ENCODE measurements at regions not wholly inside any gene's neighbourhood (a gene's known extent, or its start where the extent isn't known, plus 50 kb on each side); places are given as distances from the start of the nearest gene placed in this dataset.

DNA sequence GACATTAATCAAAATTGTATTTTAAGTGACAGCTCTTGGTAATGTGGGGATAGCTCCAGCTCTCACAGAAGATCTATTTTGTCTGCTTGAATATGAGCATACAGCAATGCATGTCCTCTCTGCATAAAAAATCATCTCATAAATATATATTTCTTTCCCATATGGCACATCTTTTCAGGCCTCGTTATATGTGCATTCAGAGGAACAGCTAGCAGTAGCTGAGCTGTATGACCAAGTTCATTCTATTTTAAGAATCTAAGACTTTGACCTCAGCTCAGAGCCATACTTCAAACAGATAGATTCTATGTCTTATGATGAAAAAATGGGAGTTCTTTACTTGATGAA is 487.2 kb downstream of the ARHGEF28 start:
- H3K4me2 ChIP-seq (ENCODE audit: insufficient read depth, low read length) = no peak overlapping the region
- DNase-seq (ENCODE audit: low read depth, low spot score) (no peak), FAIRE-seq (no peak)
- H3K4me3 ChIP-seq (replicated peaks in 1 of 3; ENCODE audit: insufficient read depth in 1 of 3, low read depth in 1 of 3, low read length in 3 of 3) = no peak overlapping the region
- no peak overlapping the region for H3K9ac ChIP-seq (replicated peaks; ENCODE audit: extremely low read depth, insufficient read depth, low read length)
- no peaks in the 10 kb centered on the region for H3K36me3 ChIP-seq (ENCODE audit: control insufficient read depth in 2 of 2, extremely low read depth in 1 of 2, insufficient read depth in 2 of 2, low read length in 2 of 2)
- H3K9me1 ChIP-seq (replicated peaks; ENCODE audit: control insufficient read depth, extremely low read depth, insufficient read depth, low read length) = no peaks in the 10 kb centered on the region
- intact Hi-C loops (cut with micrococcal nuclease) (no loop called here), dilution Hi-C loops (cut with MboI; ENCODE audit: extremely low pct_ligation_motif_present, low sequenced_read_pairs) (no loop called here)
- peaks cover 0 to 2% of the 10 kb centered on the region in 2 experiments for H3K27me3 ChIP-seq (ENCODE audit: control insufficient read depth in 2 of 2, insufficient read depth in 2 of 2, low read length in 2 of 2)
- no TSS peak for BruUV-seq (replicated peaks)
- H3K4me1 ChIP-seq (ENCODE audit: control insufficient read depth, extremely low read depth, insufficient read depth, low read length) = no peaks in the 10 kb centered on the region
- CTCF ChIA-PET = interaction anchor here (2.4 kb wide), 1 partner anchor 14 kb away, joined by 8 read pairs; no protein-coding TSS in a partner anchor
- H4K20me1 ChIP-seq (replicated peaks; ENCODE audit: control insufficient read depth, extremely low read depth, insufficient read depth, low read length) = no peaks in the 10 kb centered on the region
- POLR2A ChIA-PET = no interaction called here
- TF ChIP-seq POLR2AphosphoS5 (IDR thresholded peaks at IDR 0.05; ENCODE audit: insufficient read depth, low read depth, low read length) = no peak
- no peak for TF ChIP-seq FOS (IDR thresholded peaks at IDR 0.05; ENCODE audit: borderline replicate concordance, insufficient read depth, low read length)
- no peak for TF ChIP-seq MYC (IDR thresholded peaks at IDR 0.05; ENCODE audit: low read depth, low read length)
- no peaks in the 10 kb centered on the region for H3K9me3 ChIP-seq (replicated peaks; ENCODE audit: control insufficient read depth, insufficient read depth, low read length)
- no peak overlapping the region for H2AFZ ChIP-seq (ENCODE audit: low read depth, low read length)
- no peak overlapping the region for H3K27ac ChIP-seq (ENCODE audit: insufficient read depth, low read depth, low read length)
- H3K79me2 ChIP-seq (ENCODE audit: control insufficient read depth, insufficient read depth, low read length) = no peaks in the 10 kb centered on the region

DNA sequence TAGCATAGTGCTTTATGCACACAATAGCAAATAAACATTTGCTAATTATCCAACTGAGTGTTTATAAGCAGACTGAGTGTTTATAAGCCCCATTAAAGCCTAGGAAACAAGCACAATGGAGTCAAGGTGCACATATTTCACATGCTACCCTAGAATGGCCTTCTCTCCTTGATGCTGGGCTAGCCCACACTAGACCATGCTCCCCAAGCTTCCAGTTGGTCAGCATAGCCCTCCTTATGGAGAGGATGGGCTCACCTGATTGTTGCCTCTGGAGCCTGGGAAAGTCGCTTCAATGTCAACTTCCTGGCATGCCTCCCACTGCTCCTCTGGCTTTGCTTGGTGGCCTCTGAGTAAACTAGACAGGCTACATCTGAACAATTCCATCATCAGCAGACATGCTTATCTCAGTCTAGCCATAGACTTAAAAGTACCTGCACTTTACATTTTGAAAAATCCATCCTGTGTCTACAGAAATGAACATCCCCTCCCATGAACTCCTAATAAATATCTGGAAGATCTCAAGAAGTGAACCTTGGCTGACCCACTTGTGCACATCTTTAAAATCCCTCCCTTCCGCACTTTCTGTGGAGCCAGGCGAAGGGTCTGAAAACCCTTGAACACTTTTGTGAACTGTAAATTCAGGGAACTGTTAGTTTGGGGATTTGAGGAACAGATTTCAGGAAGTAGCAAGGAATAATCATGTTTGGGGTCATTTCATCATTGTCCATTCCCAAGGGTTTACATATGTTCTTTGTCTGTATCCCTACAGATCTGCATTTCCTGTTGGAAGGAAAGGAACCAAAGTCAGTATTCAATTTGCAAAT is 486.6 kb downstream of the ARHGEF28 start:
- no peak overlapping the region for H3K27ac ChIP-seq (ENCODE audit: insufficient read depth, low read depth, low read length)
- H3K36me3 ChIP-seq (ENCODE audit: control insufficient read depth in 2 of 2, extremely low read depth in 1 of 2, insufficient read depth in 2 of 2, low read length in 2 of 2) = no peaks in the 10 kb centered on the region
- no peaks in the 10 kb centered on the region for H3K9me3 ChIP-seq (replicated peaks; ENCODE audit: control insufficient read depth, insufficient read depth, low read length)
- H3K4me3 ChIP-seq (replicated peaks in 1 of 3; ENCODE audit: insufficient read depth in 1 of 3, low read depth in 1 of 3, low read length in 3 of 3) = no peak overlapping the region
- no peaks in the 10 kb centered on the region for H3K79me2 ChIP-seq (ENCODE audit: control insufficient read depth, insufficient read depth, low read length)
- no peak overlapping the region for H3K9ac ChIP-seq (replicated peaks; ENCODE audit: extremely low read depth, insufficient read depth, low read length)
- no peaks in the 10 kb centered on the region for H3K4me1 ChIP-seq (ENCODE audit: control insufficient read depth, extremely low read depth, insufficient read depth, low read length)
- POLR2A ChIA-PET = no interaction called here
- DNase-seq (ENCODE audit: low read depth, low spot score) = no peak
- CTCF ChIA-PET = interaction anchor here (2.4 kb wide), 1 partner anchor 15 kb away, joined by 8 read pairs; no protein-coding TSS in a partner anchor
- peaks cover 0 to 2% of the 10 kb centered on the region in 2 experiments for H3K27me3 ChIP-seq (ENCODE audit: control insufficient read depth in 2 of 2, insufficient read depth in 2 of 2, low read length in 2 of 2)
- no peaks in the 10 kb centered on the region for H3K9me1 ChIP-seq (replicated peaks; ENCODE audit: control insufficient read depth, extremely low read depth, insufficient read depth, low read length)
- intact Hi-C loops (cut with micrococcal nuclease) (no loop called here), dilution Hi-C loops (cut with MboI; ENCODE audit: extremely low pct_ligation_motif_present, low sequenced_read_pairs) (no loop called here)
- no TSS peak for BruUV-seq (replicated peaks)
- H4K20me1 ChIP-seq (replicated peaks; ENCODE audit: control insufficient read depth, extremely low read depth, insufficient read depth, low read length) = no peaks in the 10 kb centered on the region
- H2AFZ ChIP-seq (ENCODE audit: low read depth, low read length) = no peak overlapping the region
- H3K4me2 ChIP-seq (ENCODE audit: insufficient read depth, low read length) = no peak overlapping the region
- no peak for TF ChIP-seq POLR2AphosphoS5 (IDR thresholded peaks at IDR 0.05; ENCODE audit: insufficient read depth, low read depth, low read length)
- TF ChIP-seq JUN (IDR thresholded peaks at IDR 0.05; ENCODE audit: borderline replicate concordance, insufficient read depth, insufficient read length, low read depth) = no peak
- no peak for TF ChIP-seq GATA2 (IDR thresholded peaks at IDR 0.05; ENCODE audit: insufficient read depth, insufficient read length, low read depth, low read length)
- TF ChIP-seq MYC (IDR thresholded peaks at IDR 0.05; ENCODE audit: low read depth, low read length) = no peak
- TF ChIP-seq EZH2 (IDR thresholded peaks at IDR 0.05; ENCODE audit: borderline replicate concordance, low read depth, low read length, severe bottlenecking) = no peak
- TF ChIP-seq FOS (IDR thresholded peaks at IDR 0.05; ENCODE audit: borderline replicate concordance, insufficient read depth, low read length) = no peak
- TF ChIP-seq, protein P1, sequence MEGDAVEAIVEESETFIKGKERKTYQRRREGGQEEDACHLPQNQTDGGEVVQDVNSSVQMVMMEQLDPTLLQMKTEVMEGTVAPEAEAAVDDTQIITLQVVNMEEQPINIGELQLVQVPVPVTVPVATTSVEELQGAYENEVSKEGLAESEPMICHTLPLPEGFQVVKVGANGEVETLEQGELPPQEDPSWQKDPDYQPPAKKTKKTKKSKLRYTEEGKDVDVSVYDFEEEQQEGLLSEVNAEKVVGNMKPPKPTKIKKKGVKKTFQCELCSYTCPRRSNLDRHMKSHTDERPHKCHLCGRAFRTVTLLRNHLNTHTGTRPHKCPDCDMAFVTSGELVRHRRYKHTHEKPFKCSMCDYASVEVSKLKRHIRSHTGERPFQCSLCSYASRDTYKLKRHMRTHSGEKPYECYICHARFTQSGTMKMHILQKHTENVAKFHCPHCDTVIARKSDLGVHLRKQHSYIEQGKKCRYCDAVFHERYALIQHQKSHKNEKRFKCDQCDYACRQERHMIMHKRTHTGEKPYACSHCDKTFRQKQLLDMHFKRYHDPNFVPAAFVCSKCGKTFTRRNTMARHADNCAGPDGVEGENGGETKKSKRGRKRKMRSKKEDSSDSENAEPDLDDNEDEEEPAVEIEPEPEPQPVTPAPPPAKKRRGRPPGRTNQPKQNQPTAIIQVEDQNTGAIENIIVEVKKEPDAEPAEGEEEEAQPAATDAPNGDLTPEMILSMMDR (IDR thresholded peaks at IDR 0.05; ENCODE audit: extremely low read depth in 1 of 2, insufficient read depth in 1 of 2, low read depth in 1 of 2, low read length in 2 of 2) = no peak
- TF ChIP-seq POLR2A (IDR thresholded peaks at IDR 0.05; ENCODE audit: low read depth, low read length) = no peak
- TF ChIP-seq, protein P2, sequence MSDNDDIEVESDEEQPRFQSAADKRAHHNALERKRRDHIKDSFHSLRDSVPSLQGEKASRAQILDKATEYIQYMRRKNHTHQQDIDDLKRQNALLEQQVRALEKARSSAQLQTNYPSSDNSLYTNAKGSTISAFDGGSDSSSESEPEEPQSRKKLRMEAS (IDR thresholded peaks at IDR 0.05; ENCODE audit: insufficient read depth, insufficient read length) = no peak
- FAIRE-seq = no peak

Data from endothelial cell of umbilical vein (primary cell).